ENCODE measurements at regions not wholly inside any gene's neighbourhood (a gene's known extent, or its start where the extent isn't known, plus 50 kb on each side); places are given as distances from the start of the nearest gene placed in this dataset.

GRCh38 chr6:167569879-167570278 lies 245.0 kb downstream of the TTLL2 start:
- TF ChIP-seq CTCF (IDR thresholded peaks at IDR 0.05) (no peak), POLR2A (IDR thresholded peaks at IDR 0.05) (no peak)

Data from right lobe of liver (tissue), 4 donors.